ENCODE measurements at regions not wholly inside any gene's neighbourhood (a gene's known extent, or its start where the extent isn't known, plus 50 kb on each side); places are given as distances from the start of the nearest gene placed in this dataset.

GRCh38 chr1:87169263-87169910, 159.3 kb upstream of the LMO4 start:
- TF ChIP-seq POLR2AphosphoS5 (IDR thresholded peaks at IDR 0.05; ENCODE audit: insufficient read depth, low read depth, low read length) (no peak), MYC (IDR thresholded peaks at IDR 0.05; ENCODE audit: low read depth, low read length) (no peak), CTCF (IDR thresholded peaks at IDR 0.05; ENCODE audit: extremely low read depth in 1 of 2, insufficient read depth in 1 of 2, low read depth in 1 of 2, low read length in 2 of 2) (no peak), FOS (IDR thresholded peaks at IDR 0.05; ENCODE audit: borderline replicate concordance, insufficient read depth, low read length) (no peak), POLR2A (IDR thresholded peaks at IDR 0.05; ENCODE audit: low read depth, low read length) (no peak), GATA2 (IDR thresholded peaks at IDR 0.05; ENCODE audit: insufficient read depth, insufficient read length, low read depth, low read length) (no peak), JUN (IDR thresholded peaks at IDR 0.05; ENCODE audit: borderline replicate concordance, insufficient read depth, insufficient read length, low read depth) (no peak)
- H3K27ac ChIP-seq (ENCODE audit: insufficient read depth, low read depth, low read length): no peak overlapping the region
- no peak for DNase-seq (ENCODE audit: low read depth, low spot score)
- no peaks in the 10 kb centered on the region for H3K9me3 ChIP-seq (replicated peaks; ENCODE audit: control insufficient read depth, insufficient read depth, low read length)
- no peaks in the 10 kb centered on the region for H4K20me1 ChIP-seq (replicated peaks; ENCODE audit: control insufficient read depth, extremely low read depth, insufficient read depth, low read length)
- intact Hi-C loops (cut with micrococcal nuclease): no loop called here
- no peak overlapping the region for H2AFZ ChIP-seq (ENCODE audit: low read depth, low read length)
- ChIA-PET CTCF (no interaction called here), POLR2A (no interaction called here)
- H3K27me3 ChIP-seq (ENCODE audit: control insufficient read depth in 2 of 2, insufficient read depth in 2 of 2, low read length in 2 of 2): peaks cover 1 to 10% of the 10 kb centered on the region in 2 experiments
- H3K9me1 ChIP-seq (replicated peaks; ENCODE audit: control insufficient read depth, extremely low read depth, insufficient read depth, low read length): no peaks in the 10 kb centered on the region
- no peak overlapping the region for H3K9ac ChIP-seq (replicated peaks; ENCODE audit: extremely low read depth, insufficient read depth, low read length)
- no peaks in the 10 kb centered on the region for H3K36me3 ChIP-seq (ENCODE audit: control insufficient read depth in 2 of 2, extremely low read depth in 1 of 2, insufficient read depth in 2 of 2, low read length in 2 of 2)
- H3K4me2 ChIP-seq (ENCODE audit: insufficient read depth, low read length): no peak overlapping the region
- no peak for FAIRE-seq
- H3K4me3 ChIP-seq (replicated peaks in 1 of 3; ENCODE audit: insufficient read depth in 1 of 3, low read depth in 1 of 3, low read length in 3 of 3): no peak overlapping the region
- no peaks in the 10 kb centered on the region for H3K4me1 ChIP-seq (ENCODE audit: control insufficient read depth, extremely low read depth, insufficient read depth, low read length)
- BruUV-seq (replicated peaks): no TSS peak
- dilution Hi-C loops (cut with MboI; ENCODE audit: extremely low pct_ligation_motif_present, low sequenced_read_pairs): no loop called here
- H3K79me2 ChIP-seq (ENCODE audit: control insufficient read depth, insufficient read depth, low read length): no peaks in the 10 kb centered on the region
